ENCODE measurements at regions not wholly inside any gene's neighbourhood (a gene's known extent, or its start where the extent isn't known, plus 50 kb on each side); places are given as distances from the start of the nearest gene placed in this dataset.
"Not testable (repeated sequence)": the region's sequence is repeated elsewhere in the genome, so short reads cannot be mapped to it uniquely, and the experiment has no call there.

- peaks cover 5% of the 10 kb centered on the region for H3K27me3 Mint-ChIP-seq
- no peak for DNase-seq (ENCODE audit: extremely low spot score, unreplicated experiment)
- H3K4me3 Mint-ChIP-seq, result no peak overlapping the region
- TF ChIP-seq CTCF (conservative IDR thresholded peaks at IDR 0.05), result no peak
- H3K4me1 Mint-ChIP-seq (ENCODE audit: unreplicated experiment), result peaks cover 33% of the 10 kb centered on the region
- H3K9me3 Mint-ChIP-seq, result no peaks in the 10 kb centered on the region
- H3K27ac Mint-ChIP-seq, result no peak overlapping the region
- H3K36me3 Mint-ChIP-seq, result no peaks in the 10 kb centered on the region
These were observed 113.9 kb upstream of the TMEM170B start for GRCh38 chr6:11423667-11424066.

GRCh38 chr6:11423072-11423471 lies 114.5 kb upstream of the TMEM170B start:
- H3K36me3 Mint-ChIP-seq, result no peaks in the 10 kb centered on the region
- H3K27ac Mint-ChIP-seq, result no peak overlapping the region
- H3K4me1 Mint-ChIP-seq (ENCODE audit: unreplicated experiment), result peaks cover 27% of the 10 kb centered on the region
- no peaks in the 10 kb centered on the region for H3K9me3 Mint-ChIP-seq
- no peak overlapping the region for H3K4me3 Mint-ChIP-seq
- DNase-seq (ENCODE audit: extremely low spot score, unreplicated experiment), result no peak
- TF ChIP-seq CTCF (conservative IDR thresholded peaks at IDR 0.05), result no peak
- peaks cover 5% of the 10 kb centered on the region for H3K27me3 Mint-ChIP-seq

- DNase-seq (ENCODE audit: extremely low spot score, unreplicated experiment), result no peak
- Mint-ChIP-seq H3K9me3 (peaks cover 6% of the 10 kb centered on the region), H3K27ac (no peak overlapping the region), H3K27me3 (no peaks in the 10 kb centered on the region), H3K36me3 (no peaks in the 10 kb centered on the region), H3K4me1 (ENCODE audit: unreplicated experiment) (peaks cover 15% of the 10 kb centered on the region), H3K4me3 (no peak overlapping the region)
- no peak for TF ChIP-seq CTCF (conservative IDR thresholded peaks at IDR 0.05)
These were observed 117.6 kb upstream of the TMEM170B start for GRCh38 chr6:11419763-11420453.

GRCh38 chr6:11418290-11418905 lies 119.2 kb upstream of the TMEM170B start:
- Mint-ChIP-seq H3K27ac (no peak overlapping the region), H3K4me1 (ENCODE audit: unreplicated experiment) (peaks cover 3% of the 10 kb centered on the region), H3K9me3 (peaks cover 6% of the 10 kb centered on the region), H3K36me3 (no peaks in the 10 kb centered on the region), H3K4me3 (no peak overlapping the region), H3K27me3 (no peaks in the 10 kb centered on the region)
- no peak for TF ChIP-seq CTCF (conservative IDR thresholded peaks at IDR 0.05)
- no peak for DNase-seq (ENCODE audit: extremely low spot score, unreplicated experiment)

GRCh38 chr6:11416936-11417576 lies 120.5 kb upstream of the TMEM170B start:
- Mint-ChIP-seq H3K9me3 (peaks cover 6% of the 10 kb centered on the region), H3K4me3 (no peak overlapping the region), H3K27ac (no peak overlapping the region), H3K36me3 (no peaks in the 10 kb centered on the region), H3K4me1 (ENCODE audit: unreplicated experiment) (peaks cover 4% of the 10 kb centered on the region), H3K27me3 (no peaks in the 10 kb centered on the region)
- DNase-seq (ENCODE audit: extremely low spot score, unreplicated experiment), result no peak
- no peak for TF ChIP-seq CTCF (conservative IDR thresholded peaks at IDR 0.05)

GRCh38 chr6:11416099-11416935 lies 121.2 kb upstream of the TMEM170B start:
- not testable (repeated sequence) for H3K36me3 Mint-ChIP-seq; H3K27me3 Mint-ChIP-seq; H3K9me3 Mint-ChIP-seq; H3K27ac Mint-ChIP-seq; H3K4me1 Mint-ChIP-seq (ENCODE audit: unreplicated experiment); DNase-seq (ENCODE audit: extremely low spot score, unreplicated experiment); H3K4me3 Mint-ChIP-seq
